Endothelial cell of umbilical vein (primary cell): ENCODE measurements at regions not wholly inside any gene's neighbourhood (a gene's known extent, or its start where the extent isn't known, plus 50 kb on each side); places are given as distances from the start of the nearest gene placed in this dataset.

Experiments used
- BruUV-seq: library from RNA; stranded (reverse); fragments of 400-500 nt; replicated peaks from 2 replicates; lab custom pipeline; 2021; lab: Mats Ljungman, UMichigan
- CTCF ChIA-PET: fragments of 300-600, 350-600 bp; sonication (Branson Sonifier 250); formaldehyde crosslinking; loops from one replicate; lab custom pipeline; 2021; ENCODE audit warnings: antibody characterized with exemption, inconsistent platforms; lab: Charles Lee
- POLR2A ChIA-PET: fragments of 300-600, 350-600 bp; sonication (Branson Sonifier 250); formaldehyde crosslinking; loops from one replicate; lab custom pipeline; 2021; ENCODE audit warnings: antibody characterized with exemption, inconsistent platforms; lab: Charles Lee
- DNase-seq: peaks from one replicate; pipeline ENCODE4 v3.0.0-alpha.2; 2011; ENCODE audit warnings: low read depth, low spot score
- FAIRE-seq: peaks from 2 replicates; lab custom pipeline; 2011; peaks lifted over from hg19 to GRCh38; lab: Jason Lieb, UNC
- H2AFZ ChIP-seq: 2 replicates; pipeline ENCODE4 v1.6.0; 2012; ENCODE audit warnings: low read depth, low read length, control low read depth, inconsistent platforms
- H3K27ac ChIP-seq: 2 replicates; pipeline ENCODE4 v1.5.1; 2011; ENCODE audit warnings: low read depth, mild to moderate bottlenecking, control low read depth, low read length, moderate library complexity; ENCODE audit not compliant: insufficient read depth
- H3K27me3 ChIP-seq, 2 experiments: 2 replicates each; pipeline versions ENCODE4 v1.6.0 to v1.6.1; 2011; ENCODE audit warnings: low read length in 2 of 2, mixed read lengths in 1 of 2; ENCODE audit not compliant: control insufficient read depth in 2 of 2, insufficient read depth in 2 of 2
- H3K36me3 ChIP-seq, 2 experiments: 2 replicates in 1 of 2; 3 replicates in 1 of 2; pipeline ENCODE4 v1.5.1; 2011; ENCODE audit warnings: low read length in 2 of 2, mild to moderate bottlenecking in 1 of 2, moderate library complexity in 1 of 2; ENCODE audit not compliant: control insufficient read depth in 2 of 2, insufficient read depth in 2 of 2; ENCODE audit errors: extremely low read depth in 1 of 2
- H3K4me1 ChIP-seq: 3 replicates; pipeline ENCODE4 v1.5.1; 2011; ENCODE audit warnings: mild to moderate bottlenecking, low read length; ENCODE audit not compliant: control insufficient read depth, insufficient read depth; ENCODE audit errors: extremely low read depth
- H3K4me2 ChIP-seq: 2 replicates; pipeline ENCODE4 v1.6.1; 2011; ENCODE audit warnings: low read length, control low read depth, mixed read lengths; ENCODE audit not compliant: insufficient read depth
- H3K4me3 ChIP-seq, 3 experiments: fragments of 200-600 bp in 1 of 3; sonication (generic), shearing (Covaris generic) in 1 of 3; replicated peaks in 1 of 3; 2 replicates each; pipeline ENCODE4 v1.5.1; 2011 to 2016; ENCODE audit warnings: control low read depth in 3 of 3, low read length in 3 of 3, mild to moderate bottlenecking in 2 of 3, inconsistent platforms in 1 of 3, low read depth in 1 of 3, moderate library complexity in 1 of 3; ENCODE audit not compliant: insufficient read depth in 1 of 3
- H3K79me2 ChIP-seq: 2 replicates; pipeline ENCODE4 v1.6.0; 2012; ENCODE audit warnings: low read length, inconsistent platforms; ENCODE audit not compliant: control insufficient read depth, insufficient read depth
- H3K9ac ChIP-seq: replicated peaks from 2 replicates; pipeline ENCODE3; 2011; ENCODE audit warnings: low read length, control low read depth; ENCODE audit not compliant: insufficient read depth; ENCODE audit errors: extremely low read depth
- H3K9me1 ChIP-seq: replicated peaks from 3 replicates; pipeline ENCODE4 v1.6.0; 2011; ENCODE audit warnings: mild to moderate bottlenecking, low read length; ENCODE audit not compliant: control insufficient read depth, insufficient read depth; ENCODE audit errors: extremely low read depth
- H3K9me3 ChIP-seq: replicated peaks from 2 replicates; pipeline ENCODE4 v1.5.1; 2012; ENCODE audit warnings: low read length, inconsistent platforms; ENCODE audit not compliant: control insufficient read depth, insufficient read depth
- H4K20me1 ChIP-seq: replicated peaks from 2 replicates; pipeline ENCODE3; 2011; ENCODE audit warnings: mild to moderate bottlenecking, low read length; ENCODE audit not compliant: control insufficient read depth, insufficient read depth; ENCODE audit errors: extremely low read depth
- EZH2 ChIP-seq: IDR thresholded peaks from 2 replicates; pipeline ENCODE4 v1.6.1; 2012; ENCODE audit warnings: borderline replicate concordance, low read depth, mild to moderate bottlenecking, moderate library complexity, low read length, inconsistent platforms; ENCODE audit not compliant: severe bottlenecking
- FOS ChIP-seq: IDR thresholded peaks from 2 replicates; pipeline ENCODE4 v1.6.1; 2011; ENCODE audit warnings: mild to moderate bottlenecking, low read length, moderate library complexity, borderline replicate concordance; ENCODE audit not compliant: insufficient read depth
- GATA2 ChIP-seq: IDR thresholded peaks from 2 replicates; pipeline ENCODE4 v1.7.0; 2011; ENCODE audit warnings: low read depth, mild to moderate bottlenecking, moderate library complexity, mixed read lengths, low read length; ENCODE audit not compliant: insufficient read length, insufficient read depth
- JUN ChIP-seq: IDR thresholded peaks from 2 replicates; pipeline ENCODE4 v1.6.1; 2011; ENCODE audit warnings: borderline replicate concordance, low read depth; ENCODE audit not compliant: insufficient read length, insufficient read depth
- MYC ChIP-seq: IDR thresholded peaks from one replicate; pipeline ENCODE4 v1.6.1; 2011; ENCODE audit warnings: mild to moderate bottlenecking, low read depth, low read length
- POLR2A ChIP-seq: IDR thresholded peaks from 2 replicates; pipeline ENCODE4 v1.6.1; 2012; ENCODE audit warnings: low read depth, mild to moderate bottlenecking, control low read depth, low read length
- POLR2AphosphoS5 ChIP-seq: IDR thresholded peaks from 2 replicates; pipeline ENCODE4 v1.6.1; 2012; ENCODE audit warnings: low read depth, mild to moderate bottlenecking, control low read depth, low read length, moderate library complexity; ENCODE audit not compliant: insufficient read depth
- dilution Hi-C: fragments of 300-500 bp; cut with MboI; formaldehyde crosslinking; loops from one replicate; pipeline ENCODE4 v1.15.0; 2019; ENCODE audit warnings: low sequenced_read_pairs; ENCODE audit not compliant: extremely low pct_ligation_motif_present
- intact Hi-C: fragments of 100-400 bp; cut with micrococcal nuclease; formaldehyde crosslinking; loops from one replicate; pipeline ENCODE4 v1.10.0; 2022
- TF ChIP-seq, protein P1 (sequence below), 2 donors: IDR thresholded peaks; 1 replicate in 1 of 2; 2 replicates in 1 of 2; pipeline ENCODE4 v1.5.1; 2011; ENCODE audit warnings: low read length in 2 of 2, mild to moderate bottlenecking in 2 of 2, moderate library complexity in 2 of 2, control low read depth in 1 of 2, inconsistent platforms in 1 of 2, low read depth in 1 of 2; ENCODE audit not compliant: insufficient read depth in 1 of 2; ENCODE audit errors: extremely low read depth in 1 of 2
- TF ChIP-seq, protein P2 (sequence below): IDR thresholded peaks from 2 replicates; pipeline ENCODE4 v1.6.1; 2011; ENCODE audit not compliant: insufficient read depth, insufficient read length

DNA sequence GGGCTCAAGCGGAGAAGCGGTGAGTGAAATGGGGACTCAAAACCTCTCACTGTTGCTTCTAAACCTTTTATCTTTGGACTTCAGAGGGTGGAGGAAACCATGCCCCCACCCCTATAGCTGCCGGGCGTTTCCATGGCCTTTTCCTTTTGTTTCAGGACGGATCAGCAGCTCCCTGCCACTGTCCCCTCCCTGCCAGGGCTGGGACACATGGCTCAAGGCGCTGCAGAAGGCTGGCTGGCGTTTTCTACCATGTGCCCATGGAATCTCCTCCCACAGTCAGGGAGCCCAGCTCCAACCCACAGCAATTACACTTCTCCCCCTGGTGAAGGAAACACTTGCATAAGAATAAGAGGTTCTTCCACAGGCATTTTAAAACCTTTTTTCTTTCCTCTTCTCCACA is 812.7 kb downstream of the PLA2G4A start:
- POLR2A ChIA-PET: no interaction called here

More for the DNA sequence above, 812.7 kb downstream of the PLA2G4A start:
- Histone ChIP-seq H3K9me3 (no peaks in the 10 kb centered on the region), H3K27ac (no peak overlapping the region), H3K9ac (no peak overlapping the region), H3K36me3 (no peaks in the 10 kb centered on the region), H3K9me1 (no peaks in the 10 kb centered on the region), H3K4me2 (no peak overlapping the region), H3K27me3 (no peaks in the 10 kb centered on the region), H2AFZ (no peak overlapping the region), H3K4me1 (no peaks in the 10 kb centered on the region), H4K20me1 (no peaks in the 10 kb centered on the region), H3K79me2 (no peaks in the 10 kb centered on the region), H3K4me3 (no peak overlapping the region)
- intact Hi-C loops (no loop called here), dilution Hi-C loops (no loop called here)
- DNase-seq (no peak), FAIRE-seq (no peak)
- TF ChIP-seq, protein P1, sequence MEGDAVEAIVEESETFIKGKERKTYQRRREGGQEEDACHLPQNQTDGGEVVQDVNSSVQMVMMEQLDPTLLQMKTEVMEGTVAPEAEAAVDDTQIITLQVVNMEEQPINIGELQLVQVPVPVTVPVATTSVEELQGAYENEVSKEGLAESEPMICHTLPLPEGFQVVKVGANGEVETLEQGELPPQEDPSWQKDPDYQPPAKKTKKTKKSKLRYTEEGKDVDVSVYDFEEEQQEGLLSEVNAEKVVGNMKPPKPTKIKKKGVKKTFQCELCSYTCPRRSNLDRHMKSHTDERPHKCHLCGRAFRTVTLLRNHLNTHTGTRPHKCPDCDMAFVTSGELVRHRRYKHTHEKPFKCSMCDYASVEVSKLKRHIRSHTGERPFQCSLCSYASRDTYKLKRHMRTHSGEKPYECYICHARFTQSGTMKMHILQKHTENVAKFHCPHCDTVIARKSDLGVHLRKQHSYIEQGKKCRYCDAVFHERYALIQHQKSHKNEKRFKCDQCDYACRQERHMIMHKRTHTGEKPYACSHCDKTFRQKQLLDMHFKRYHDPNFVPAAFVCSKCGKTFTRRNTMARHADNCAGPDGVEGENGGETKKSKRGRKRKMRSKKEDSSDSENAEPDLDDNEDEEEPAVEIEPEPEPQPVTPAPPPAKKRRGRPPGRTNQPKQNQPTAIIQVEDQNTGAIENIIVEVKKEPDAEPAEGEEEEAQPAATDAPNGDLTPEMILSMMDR (IDR thresholded peaks at IDR 0.05; ENCODE audit: extremely low read depth in 1 of 2, insufficient read depth in 1 of 2, low read depth in 1 of 2, low read length in 2 of 2): no peak
- no peak for TF ChIP-seq JUN
- TF ChIP-seq MYC: no peak
- TF ChIP-seq FOS: no peak
- TF ChIP-seq, protein P2, sequence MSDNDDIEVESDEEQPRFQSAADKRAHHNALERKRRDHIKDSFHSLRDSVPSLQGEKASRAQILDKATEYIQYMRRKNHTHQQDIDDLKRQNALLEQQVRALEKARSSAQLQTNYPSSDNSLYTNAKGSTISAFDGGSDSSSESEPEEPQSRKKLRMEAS: no peak
- no peak for TF ChIP-seq GATA2
- no peak for TF ChIP-seq POLR2AphosphoS5
- no peak for TF ChIP-seq EZH2
- no peak for TF ChIP-seq POLR2A
- BruUV-seq: no TSS peak
- CTCF ChIA-PET: no interaction called here
